Gastroesophageal sphincter (tissue), 4 donors: ENCODE measurements at regions not wholly inside any gene's neighbourhood (a gene's known extent, or its start where the extent isn't known, plus 50 kb on each side); places are given as distances from the start of the nearest gene placed in this dataset.

Experiments
- ATAC-seq: fragments of 150-250 bp; one replicate; pipeline ENCODE4 v1.9.1; 2016; ENCODE audit warnings: mild to moderate bottlenecking, moderate library complexity
- H3K27ac ChIP-seq, 4 donors: fragments of 200-600 bp; sonication (generic) in 3 of 4; 1 replicate in 3 of 4; 2 replicates in 1 of 4; pipeline ENCODE4 v1.5.1; 2016 to 2019
- H3K27me3 ChIP-seq: fragments of 200-600 bp; sonication (generic); one replicate; pipeline ENCODE4 v1.5.1; 2019
- H3K36me3 ChIP-seq, 2 donors: fragments of 200-600 bp; sonication (generic); one replicate each; pipeline ENCODE4 v1.5.1; 2019; ENCODE audit warnings: control low read depth in 1 of 2
- H3K4me1 ChIP-seq, 3 donors: fragments of 200-600 bp; sonication (generic); 1 replicate in 2 of 3; 2 replicates in 1 of 3; pipeline ENCODE4 v1.5.1; 2016 to 2019; ENCODE audit warnings: control low read depth in 2 of 3
- H3K4me3 ChIP-seq, 2 donors: fragments of 200-600 bp; sonication (generic); one replicate each; pipeline ENCODE4 v1.5.1; 2019; ENCODE audit warnings: mild to moderate bottlenecking in 1 of 2, moderate library complexity in 1 of 2
- H3K9me3 ChIP-seq, 3 donors: fragments of 200-600 bp; sonication (generic); one replicate each; pipeline ENCODE4 v1.5.1; 2017 to 2019; ENCODE audit warnings: control low read depth in 2 of 3
- EP300 ChIP-seq: sonication (generic); formaldehyde crosslinking; IDR thresholded peaks from one replicate; pipeline ENCODE4 v1.6.1; 2017; ENCODE audit warnings: antibody characterized with exemption, mild to moderate bottlenecking
- POLR2A ChIP-seq, 2 donors: fragments of 450-650 bp; IDR thresholded peaks; one replicate each; pipeline ENCODE4 v1.6.1; 2017; ENCODE audit warnings: antibody characterized with exemption in 2 of 2, mild to moderate bottlenecking in 2 of 2, moderate library complexity in 1 of 2
- POLR2AphosphoS5 ChIP-seq: sonication (generic); formaldehyde crosslinking; IDR thresholded peaks from one replicate; pipeline ENCODE4 v1.6.1; 2017; ENCODE audit warnings: antibody characterized with exemption
- WGBS, 2 donors: methylation state at CpG; one replicate each; pipeline ENCODE4 v1.1.5; 2018; ENCODE audit warnings: low coverage in 1 of 2; 5-methylcytosine and 5-hydroxymethylcytosine counted together
- TF ChIP-seq, protein P1 (sequence below), 4 experiments: fragments of 200-600 bp in 2 of 4; fragments of 450-650 bp in 2 of 4; sonication (generic) in 1 of 4; IDR thresholded peaks; one replicate each; pipeline ENCODE4 v1.5.1; 2017 to 2019; ENCODE audit warnings: antibody characterized with exemption in 4 of 4, mild to moderate bottlenecking in 2 of 4, moderate library complexity in 2 of 4

- 89 to 92% methylated on average over 3 to 5 of the region's 5 CpGs for WGBS, 2 donors
- H3K4me3 ChIP-seq: no peak overlapping the region
- no peaks in the 10 kb centered on the region for H3K27me3 ChIP-seq
- TF ChIP-seq EP300: no peak
- TF ChIP-seq, protein P1, sequence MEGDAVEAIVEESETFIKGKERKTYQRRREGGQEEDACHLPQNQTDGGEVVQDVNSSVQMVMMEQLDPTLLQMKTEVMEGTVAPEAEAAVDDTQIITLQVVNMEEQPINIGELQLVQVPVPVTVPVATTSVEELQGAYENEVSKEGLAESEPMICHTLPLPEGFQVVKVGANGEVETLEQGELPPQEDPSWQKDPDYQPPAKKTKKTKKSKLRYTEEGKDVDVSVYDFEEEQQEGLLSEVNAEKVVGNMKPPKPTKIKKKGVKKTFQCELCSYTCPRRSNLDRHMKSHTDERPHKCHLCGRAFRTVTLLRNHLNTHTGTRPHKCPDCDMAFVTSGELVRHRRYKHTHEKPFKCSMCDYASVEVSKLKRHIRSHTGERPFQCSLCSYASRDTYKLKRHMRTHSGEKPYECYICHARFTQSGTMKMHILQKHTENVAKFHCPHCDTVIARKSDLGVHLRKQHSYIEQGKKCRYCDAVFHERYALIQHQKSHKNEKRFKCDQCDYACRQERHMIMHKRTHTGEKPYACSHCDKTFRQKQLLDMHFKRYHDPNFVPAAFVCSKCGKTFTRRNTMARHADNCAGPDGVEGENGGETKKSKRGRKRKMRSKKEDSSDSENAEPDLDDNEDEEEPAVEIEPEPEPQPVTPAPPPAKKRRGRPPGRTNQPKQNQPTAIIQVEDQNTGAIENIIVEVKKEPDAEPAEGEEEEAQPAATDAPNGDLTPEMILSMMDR (IDR thresholded peaks at IDR 0.05): no peak
- TF ChIP-seq POLR2AphosphoS5: no peak
- no peak for TF ChIP-seq POLR2A (IDR thresholded peaks at IDR 0.05)
- H3K36me3 ChIP-seq: no peaks in the 10 kb centered on the region
- H3K27ac ChIP-seq: no peak overlapping the region
- no peaks in the 10 kb centered on the region for H3K9me3 ChIP-seq
- no peaks in the 10 kb centered on the region for H3K4me1 ChIP-seq
- ATAC-seq: no peak
Observed at GRCh38 chr3:105157067-105157765, 209.5 kb upstream of the ALCAM start.

DNA sequence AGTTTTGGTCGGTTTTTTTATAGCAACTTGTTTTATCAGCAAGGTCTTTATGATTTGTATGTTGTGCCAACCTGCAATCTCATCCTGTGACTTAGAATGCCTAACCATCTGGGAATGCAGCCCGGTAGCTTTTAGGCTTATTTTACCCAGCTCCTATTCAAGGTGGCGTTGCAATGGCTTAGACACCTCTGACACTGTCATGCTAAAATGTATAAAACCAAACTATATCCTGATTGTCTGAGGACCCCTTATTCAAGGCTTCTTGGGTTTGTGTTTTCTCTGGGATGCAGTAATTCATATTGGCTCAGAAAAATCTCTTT, 209.0 kb upstream of the ALCAM start:
- 90 to 100% methylated on average over 1 to 3 of the region's 3 CpGs for WGBS, 2 donors
- H3K27ac ChIP-seq: no peak overlapping the region
- H3K27me3 ChIP-seq: no peaks in the 10 kb centered on the region
- no peaks in the 10 kb centered on the region for H3K36me3 ChIP-seq
- no peaks in the 10 kb centered on the region for H3K4me1 ChIP-seq
- TF ChIP-seq POLR2AphosphoS5 (no peak), POLR2A (IDR thresholded peaks at IDR 0.05) (no peak), EP300 (no peak)
- no peak for ATAC-seq
- no peak overlapping the region for H3K4me3 ChIP-seq
- no peaks in the 10 kb centered on the region for H3K9me3 ChIP-seq

DNA sequence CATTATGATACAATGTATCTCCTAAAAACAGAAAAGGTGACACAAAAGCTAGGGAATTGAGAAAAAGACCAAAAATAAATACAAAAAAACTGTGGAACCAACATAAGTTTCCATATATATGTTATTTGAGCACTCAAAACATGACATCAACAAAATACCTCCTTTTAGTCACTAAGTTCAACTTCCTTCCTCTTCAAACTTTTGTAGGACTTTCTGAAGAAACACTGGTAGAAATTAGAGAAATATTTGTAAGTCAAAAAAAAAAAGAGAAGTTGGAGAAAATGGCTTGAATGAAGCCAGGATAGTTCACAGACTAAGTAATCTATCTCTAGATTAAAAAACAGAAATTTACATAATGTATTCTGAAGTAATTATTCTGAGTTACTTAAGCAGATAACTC, 208.4 kb upstream of the ALCAM start:
- Histone ChIP-seq H3K4me1 (no peaks in the 10 kb centered on the region), H3K27ac (no peak overlapping the region), H3K9me3 (no peaks in the 10 kb centered on the region), H3K27me3 (no peaks in the 10 kb centered on the region), H3K36me3 (no peaks in the 10 kb centered on the region), H3K4me3 (no peak overlapping the region)
- no peak for ATAC-seq
- TF ChIP-seq EP300 (no peak), POLR2A (IDR thresholded peaks at IDR 0.05) (no peak), POLR2AphosphoS5 (no peak)
- TF ChIP-seq, protein P1 (IDR thresholded peaks at IDR 0.05): no peak

- WGBS, 2 donors: 79 to 82% methylated on average over 1 of the region's 1 CpG
- Histone ChIP-seq H3K36me3 (no peaks in the 10 kb centered on the region), H3K27me3 (no peaks in the 10 kb centered on the region), H3K4me1 (peaks cover 0 to 4% (median 0%) of the 10 kb centered on the region in 3 donors), H3K27ac (no peak overlapping the region), H3K4me3 (no peak overlapping the region), H3K9me3 (no peaks in the 10 kb centered on the region)
- TF ChIP-seq POLR2AphosphoS5: no peak
- TF ChIP-seq EP300: no peak
- no peak for TF ChIP-seq POLR2A (IDR thresholded peaks at IDR 0.05)
- ATAC-seq: no peak
Observed at GRCh38 chr3:105162448-105162847, 204.3 kb upstream of the ALCAM start.

GRCh38 chr3:105166893-105167292, 199.8 kb upstream of the ALCAM start:
- no peak overlapping the region for H3K27ac ChIP-seq
- 0 to 5% methylated on average over 1 of the region's 1 CpG for WGBS, 2 donors
- H3K4me1 ChIP-seq: peaks cover 0 to 5% (median 0%) of the 10 kb centered on the region in 3 donors
- H3K9me3 ChIP-seq: no peaks in the 10 kb centered on the region
- H3K4me3 ChIP-seq: no peak overlapping the region
- H3K36me3 ChIP-seq: no peaks in the 10 kb centered on the region
- ATAC-seq: no peak
- H3K27me3 ChIP-seq: no peaks in the 10 kb centered on the region
- TF ChIP-seq, protein P1 (IDR thresholded peaks at IDR 0.05): no peak
- TF ChIP-seq POLR2AphosphoS5: no peak
- no peak for TF ChIP-seq POLR2A (IDR thresholded peaks at IDR 0.05)
- TF ChIP-seq EP300: no peak

DNA sequence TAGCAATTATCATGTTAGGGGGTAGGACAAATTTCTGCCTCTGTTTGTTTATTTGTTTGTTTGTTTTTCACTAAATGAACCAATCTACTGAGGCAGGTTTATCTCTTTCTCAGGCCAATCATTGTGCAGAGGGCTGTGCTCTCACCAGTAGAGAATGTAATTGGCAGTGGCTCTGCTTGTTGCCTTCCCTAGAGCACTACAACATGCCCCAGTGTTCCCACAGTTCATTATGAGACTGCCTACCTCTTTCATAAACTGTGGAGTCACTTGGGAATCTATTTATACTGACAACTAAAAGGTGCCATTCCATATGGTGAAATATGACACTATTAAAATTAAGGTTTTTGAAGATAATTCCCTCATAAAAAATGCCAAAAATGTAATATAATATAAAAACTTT, 196.3 kb upstream of the ALCAM start:
- H3K36me3 ChIP-seq: no peaks in the 10 kb centered on the region
- no peak for TF ChIP-seq POLR2AphosphoS5
- TF ChIP-seq POLR2A (IDR thresholded peaks at IDR 0.05): no peak
- TF ChIP-seq EP300: no peak
- TF ChIP-seq, protein P1 (IDR thresholded peaks at IDR 0.05): no peak
- H3K4me3 ChIP-seq: no peak overlapping the region
- ATAC-seq: no peak
- H3K27me3 ChIP-seq: no peaks in the 10 kb centered on the region
- peaks cover 0 to 5% (median 0%) of the 10 kb centered on the region in 3 donors for H3K4me1 ChIP-seq
- H3K9me3 ChIP-seq: no peaks in the 10 kb centered on the region
- H3K27ac ChIP-seq: no peak overlapping the region
